H7 (cell line): ENCODE measurements at regions not wholly inside any gene's neighbourhood (a gene's known extent, or its start where the extent isn't known, plus 50 kb on each side); places are given as distances from the start of the nearest gene placed in this dataset.

Experiments used
- DNase-seq: peaks from one replicate; pipeline ENCODE4 v3.0.0; 2012
- H3K27me3 ChIP-seq: 2 replicates; pipeline ENCODE4 v1.6.0; 2011; ENCODE audit warnings: mild to moderate bottlenecking, low read length; ENCODE audit not compliant: control insufficient read depth, insufficient read depth
- H3K36me3 ChIP-seq: replicated peaks from 2 replicates; pipeline ENCODE4 v1.5.1; 2011; ENCODE audit warnings: low read length; ENCODE audit not compliant: control insufficient read depth, insufficient read depth
- H3K4me3 ChIP-seq: 2 replicates; pipeline ENCODE4 v1.5.1; 2011; ENCODE audit warnings: low read depth, mild to moderate bottlenecking, control low read depth, low read length, moderate library complexity; ENCODE audit not compliant: insufficient read depth

DNA sequence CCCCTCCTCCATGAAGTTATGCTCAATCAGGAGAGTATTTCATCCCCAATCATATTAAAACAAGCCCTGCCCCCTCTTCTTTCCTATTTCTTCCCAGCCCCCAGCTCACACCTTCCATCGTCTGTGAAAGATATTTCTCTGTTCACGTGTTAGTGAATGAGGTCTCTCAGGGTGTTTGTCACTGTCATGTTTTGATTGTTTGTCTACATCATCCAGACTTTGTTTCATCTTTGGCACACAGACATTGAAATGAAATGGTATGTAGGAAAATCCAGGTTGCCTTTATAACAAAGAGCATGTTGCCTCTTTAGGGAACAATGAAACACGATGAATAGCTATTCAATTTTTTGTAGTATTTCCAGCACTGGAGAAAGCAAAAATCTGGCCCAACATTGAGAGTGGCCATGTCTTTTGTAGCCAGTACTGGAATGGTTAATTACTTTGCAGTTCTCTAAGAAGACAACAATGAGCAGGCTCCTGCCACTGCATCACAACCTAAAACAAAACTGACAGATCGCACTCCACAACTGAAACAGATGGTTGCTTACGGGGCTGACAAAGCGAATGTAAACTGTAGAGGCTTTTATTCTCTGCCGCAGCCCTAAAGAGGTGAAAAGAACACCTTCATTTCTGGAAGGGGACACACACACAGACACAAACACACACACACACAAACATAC, 543.6 kb upstream of the CITED2 start:
- no peak overlapping the region for H3K4me3 ChIP-seq
- DNase-seq: no peak
- no peaks in the 10 kb centered on the region for H3K36me3 ChIP-seq
- no peaks in the 10 kb centered on the region for H3K27me3 ChIP-seq

GRCh38 chr6:139914910-139915309, 540.5 kb upstream of the CITED2 start:
- no peaks in the 10 kb centered on the region for H3K27me3 ChIP-seq
- H3K36me3 ChIP-seq: no peaks in the 10 kb centered on the region
- DNase-seq: no peak
- no peak overlapping the region for H3K4me3 ChIP-seq

DNA sequence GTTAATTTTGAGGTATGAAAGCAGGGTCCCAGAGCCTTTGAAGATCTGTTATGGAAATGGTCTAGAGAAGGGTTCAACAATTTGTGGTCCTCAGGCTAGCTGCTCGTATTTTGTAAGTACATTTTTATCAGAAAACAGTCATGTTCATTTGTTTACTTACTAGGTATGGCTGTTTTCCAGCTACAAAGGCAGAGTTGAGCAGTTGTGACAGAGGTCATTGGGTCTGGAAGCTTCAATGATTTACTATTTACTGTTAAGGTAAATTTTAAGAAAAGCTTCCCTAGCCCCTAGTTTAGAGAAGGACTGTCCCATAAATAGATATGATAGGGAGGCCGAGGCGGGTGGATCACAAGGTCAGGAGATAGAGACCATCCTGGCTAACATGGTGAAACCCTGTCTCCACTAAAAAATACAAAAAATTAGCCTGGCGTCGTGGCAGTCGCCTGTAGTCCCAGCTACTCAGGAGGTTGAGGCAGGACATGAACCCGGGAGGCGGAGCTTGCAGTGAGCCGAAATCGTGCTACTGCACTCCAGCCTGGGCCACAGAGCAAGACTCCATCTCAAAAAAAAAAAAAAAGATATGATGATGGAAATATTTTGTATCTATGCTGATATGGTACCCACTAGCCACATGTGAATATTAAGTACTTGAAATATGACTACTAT, 538.4 kb upstream of the CITED2 start:
- Histone ChIP-seq H3K4me3 (no peak overlapping the region), H3K27me3 (no peaks in the 10 kb centered on the region), H3K36me3 (no peaks in the 10 kb centered on the region)
- no peak for DNase-seq

- no peaks in the 10 kb centered on the region for H3K27me3 ChIP-seq
- H3K36me3 ChIP-seq: no peaks in the 10 kb centered on the region
- H3K4me3 ChIP-seq: no peak overlapping the region
- DNase-seq: no peak
Observed at GRCh38 chr6:139909992-139910391, 535.5 kb upstream of the CITED2 start.

- no peaks in the 10 kb centered on the region for H3K27me3 ChIP-seq
- no peaks in the 10 kb centered on the region for H3K36me3 ChIP-seq
- no peak overlapping the region for H3K4me3 ChIP-seq
- no peak for DNase-seq
Observed at GRCh38 chr6:139905404-139906052, 531.1 kb upstream of the CITED2 start.

DNA sequence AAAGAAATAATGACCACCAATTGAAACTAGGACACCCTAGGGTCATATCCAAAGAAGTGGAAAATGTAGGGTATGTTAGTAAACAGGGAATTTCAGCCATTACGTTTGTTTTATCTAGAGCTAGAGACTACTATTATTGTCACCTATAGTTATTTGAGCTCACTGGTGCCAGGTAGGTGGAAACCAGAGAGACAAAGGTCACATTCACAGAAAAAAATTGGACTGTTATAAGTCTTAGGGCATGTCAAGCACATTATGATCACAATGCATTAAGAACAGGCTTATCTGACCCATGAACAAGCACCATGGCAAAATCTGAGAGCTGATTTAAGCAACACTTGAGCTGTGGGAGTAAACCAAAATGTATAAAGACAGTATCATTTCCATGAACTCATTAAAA, 530.1 kb upstream of the CITED2 start:
- no peak overlapping the region for H3K4me3 ChIP-seq
- H3K36me3 ChIP-seq: no peaks in the 10 kb centered on the region
- H3K27me3 ChIP-seq: no peaks in the 10 kb centered on the region
- no peak for DNase-seq

GRCh38 chr6:139904158-139904533, 529.7 kb upstream of the CITED2 start:
- Histone ChIP-seq H3K27me3 (no peaks in the 10 kb centered on the region), H3K4me3 (no peak overlapping the region), H3K36me3 (no peaks in the 10 kb centered on the region)
- DNase-seq: no peak

GRCh38 chr6:139903411-139904157, 529.1 kb upstream of the CITED2 start:
- no peak for DNase-seq
- H3K36me3 ChIP-seq: no peaks in the 10 kb centered on the region
- H3K4me3 ChIP-seq: no peak overlapping the region
- no peaks in the 10 kb centered on the region for H3K27me3 ChIP-seq

DNA sequence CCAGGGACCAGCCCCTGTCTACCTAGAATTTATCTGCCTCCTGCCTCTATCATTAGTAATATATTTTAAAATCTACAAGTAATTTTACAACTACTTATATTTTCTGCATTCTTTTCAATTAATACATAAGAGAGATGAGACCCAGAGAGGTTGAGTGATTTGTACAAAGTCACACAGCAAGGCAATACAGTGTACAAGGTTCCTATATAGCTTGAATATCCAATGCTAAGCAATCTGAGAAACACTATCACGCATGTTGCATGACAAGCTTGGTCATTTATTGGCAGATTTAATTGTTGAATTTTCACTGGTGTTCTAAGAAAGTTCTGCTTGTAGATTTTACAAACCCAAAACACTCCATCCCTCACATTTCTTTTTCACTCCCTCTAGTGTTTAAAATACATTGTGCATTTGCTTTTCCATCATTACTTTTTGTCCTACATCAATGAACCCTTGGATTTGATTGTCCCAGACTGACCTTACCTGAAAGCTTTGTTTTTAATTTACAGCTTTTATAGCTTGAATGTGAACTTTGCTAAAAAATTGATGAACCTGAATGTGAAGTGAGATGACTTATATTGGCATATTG, 520.9 kb upstream of the CITED2 start:
- Histone ChIP-seq H3K27me3 (no peaks in the 10 kb centered on the region), H3K36me3 (no peaks in the 10 kb centered on the region), H3K4me3 (no peak overlapping the region)
- DNase-seq: no peak

DNA sequence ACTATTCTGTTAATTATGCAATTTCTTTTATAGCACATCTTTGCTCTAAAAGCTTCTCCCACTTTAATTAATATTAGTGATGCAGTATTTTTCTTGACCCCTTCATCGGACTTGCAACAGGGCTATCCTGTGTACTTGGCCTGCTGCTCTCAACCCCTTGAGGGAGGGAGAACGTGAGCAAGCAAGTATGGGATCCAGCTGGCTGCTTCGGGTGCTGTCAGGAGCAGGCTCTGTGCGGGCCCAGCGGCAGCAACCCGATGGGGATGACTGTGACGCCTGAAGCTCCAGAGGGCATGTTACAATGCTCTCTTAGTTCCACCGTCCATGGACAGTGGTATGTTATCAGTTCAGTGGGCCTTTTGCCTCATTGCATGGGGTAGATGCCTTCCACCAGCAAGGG, 519.8 kb upstream of the CITED2 start:
- Histone ChIP-seq H3K4me3 (no peak overlapping the region), H3K36me3 (no peaks in the 10 kb centered on the region), H3K27me3 (no peaks in the 10 kb centered on the region)
- no peak for DNase-seq

- DNase-seq: no peak
- H3K4me3 ChIP-seq: no peak overlapping the region
- no peaks in the 10 kb centered on the region for H3K36me3 ChIP-seq
- no peaks in the 10 kb centered on the region for H3K27me3 ChIP-seq
Observed at GRCh38 chr6:139891471-139891870, 517.0 kb upstream of the CITED2 start.

GRCh38 chr6:139888681-139889122, 514.3 kb upstream of the CITED2 start:
- DNase-seq: peak; percentile 54
- Histone ChIP-seq H3K36me3 (no peaks in the 10 kb centered on the region), H3K4me3 (no peak overlapping the region)

GRCh38 chr6:139887275-139887674, 512.8 kb upstream of the CITED2 start:
- DNase-seq: no peak
- no peak overlapping the region for H3K4me3 ChIP-seq
- no peaks in the 10 kb centered on the region for H3K27me3 ChIP-seq
- H3K36me3 ChIP-seq: no peaks in the 10 kb centered on the region

More at GRCh38 chr6:139888681-139889122, 514.3 kb upstream of the CITED2 start:
- no peaks in the 10 kb centered on the region for H3K27me3 ChIP-seq

GRCh38 chr6:139886396-139886795, 511.9 kb upstream of the CITED2 start:
- H3K4me3 ChIP-seq: no peak overlapping the region
- H3K36me3 ChIP-seq: no peaks in the 10 kb centered on the region
- H3K27me3 ChIP-seq: no peaks in the 10 kb centered on the region
- DNase-seq: no peak
